ENCODE measurements at regions not wholly inside any gene's neighbourhood (a gene's known extent, or its start where the extent isn't known, plus 50 kb on each side); places are given as distances from the start of the nearest gene placed in this dataset.

DNA sequence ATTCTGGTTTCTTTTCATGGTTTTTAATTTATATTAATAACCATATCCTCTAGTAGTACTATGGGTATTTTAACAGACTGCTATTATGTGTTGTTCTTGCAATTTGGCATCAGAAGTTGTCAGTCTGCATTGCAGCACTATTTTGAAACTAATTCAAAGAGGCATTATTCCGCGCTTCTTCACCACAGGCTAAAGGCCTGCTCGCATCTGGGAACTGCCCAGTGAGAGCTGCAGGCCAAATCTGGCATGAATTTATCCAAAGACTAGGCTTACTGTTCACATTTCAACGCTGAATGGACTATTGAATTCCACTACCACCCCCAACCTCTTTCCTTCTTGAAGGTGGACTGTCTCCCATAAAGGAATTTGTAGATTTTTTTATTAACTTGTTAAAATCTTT lies 310.4 kb upstream of the NR2F2 start:
- DNase-seq, result no peak
- no peaks in the 10 kb centered on the region for H3K27me3 ChIP-seq (ENCODE audit: low read depth)
- no peak overlapping the region for H3K4me3 ChIP-seq
- H3K27ac ChIP-seq, result no peak overlapping the region
- TF ChIP-seq, protein P1, sequence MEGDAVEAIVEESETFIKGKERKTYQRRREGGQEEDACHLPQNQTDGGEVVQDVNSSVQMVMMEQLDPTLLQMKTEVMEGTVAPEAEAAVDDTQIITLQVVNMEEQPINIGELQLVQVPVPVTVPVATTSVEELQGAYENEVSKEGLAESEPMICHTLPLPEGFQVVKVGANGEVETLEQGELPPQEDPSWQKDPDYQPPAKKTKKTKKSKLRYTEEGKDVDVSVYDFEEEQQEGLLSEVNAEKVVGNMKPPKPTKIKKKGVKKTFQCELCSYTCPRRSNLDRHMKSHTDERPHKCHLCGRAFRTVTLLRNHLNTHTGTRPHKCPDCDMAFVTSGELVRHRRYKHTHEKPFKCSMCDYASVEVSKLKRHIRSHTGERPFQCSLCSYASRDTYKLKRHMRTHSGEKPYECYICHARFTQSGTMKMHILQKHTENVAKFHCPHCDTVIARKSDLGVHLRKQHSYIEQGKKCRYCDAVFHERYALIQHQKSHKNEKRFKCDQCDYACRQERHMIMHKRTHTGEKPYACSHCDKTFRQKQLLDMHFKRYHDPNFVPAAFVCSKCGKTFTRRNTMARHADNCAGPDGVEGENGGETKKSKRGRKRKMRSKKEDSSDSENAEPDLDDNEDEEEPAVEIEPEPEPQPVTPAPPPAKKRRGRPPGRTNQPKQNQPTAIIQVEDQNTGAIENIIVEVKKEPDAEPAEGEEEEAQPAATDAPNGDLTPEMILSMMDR (IDR thresholded peaks at IDR 0.05), result no peak
- H3K9me3 ChIP-seq, result no peaks in the 10 kb centered on the region
- H3K36me3 ChIP-seq, result no peaks in the 10 kb centered on the region
- intact Hi-C loops (cut with DNase I), result no loop called here
- no peaks in the 10 kb centered on the region for H3K4me1 ChIP-seq
- no peak for ATAC-seq

DNA sequence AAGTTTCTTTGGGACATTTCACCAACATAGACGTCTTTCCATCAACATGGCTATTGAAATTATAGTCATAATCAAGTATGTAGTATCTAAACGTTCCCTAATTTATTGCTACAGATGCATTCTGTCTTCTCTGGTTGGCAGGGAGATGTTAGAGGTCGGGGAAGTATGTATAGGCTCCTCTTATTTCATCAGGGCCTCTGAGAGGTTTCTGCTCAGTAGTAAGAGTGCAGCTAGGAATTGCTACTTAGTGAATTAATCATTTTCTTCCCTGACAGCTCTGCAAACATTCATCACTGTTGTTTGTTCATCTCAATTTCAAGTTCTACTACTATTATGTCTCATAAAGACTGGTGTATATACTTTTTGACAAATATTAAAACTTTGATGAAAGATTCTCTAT lies 309.7 kb upstream of the NR2F2 start:
- Histone ChIP-seq H3K27ac (no peak overlapping the region), H3K9me3 (no peaks in the 10 kb centered on the region), H3K4me3 (no peak overlapping the region), H3K36me3 (no peaks in the 10 kb centered on the region), H3K27me3 (ENCODE audit: low read depth) (no peaks in the 10 kb centered on the region), H3K4me1 (no peaks in the 10 kb centered on the region)
- ATAC-seq, result no peak
- intact Hi-C loops (cut with DNase I), result no loop called here
- TF ChIP-seq, protein P1 (IDR thresholded peaks at IDR 0.05), result no peak
- DNase-seq, result no peak

- TF ChIP-seq, protein P1 (IDR thresholded peaks at IDR 0.05), result no peak
- Histone ChIP-seq H3K9me3 (no peaks in the 10 kb centered on the region), H3K36me3 (no peaks in the 10 kb centered on the region), H3K4me1 (no peaks in the 10 kb centered on the region), H3K27me3 (ENCODE audit: low read depth) (no peaks in the 10 kb centered on the region), H3K27ac (no peak overlapping the region), H3K4me3 (no peak overlapping the region)
- no peak for DNase-seq
- intact Hi-C loops (cut with DNase I), result no loop called here
- no peak for ATAC-seq
These were observed 307.4 kb upstream of the NR2F2 start for GRCh38 chr15:96023081-96023480.

DNA sequence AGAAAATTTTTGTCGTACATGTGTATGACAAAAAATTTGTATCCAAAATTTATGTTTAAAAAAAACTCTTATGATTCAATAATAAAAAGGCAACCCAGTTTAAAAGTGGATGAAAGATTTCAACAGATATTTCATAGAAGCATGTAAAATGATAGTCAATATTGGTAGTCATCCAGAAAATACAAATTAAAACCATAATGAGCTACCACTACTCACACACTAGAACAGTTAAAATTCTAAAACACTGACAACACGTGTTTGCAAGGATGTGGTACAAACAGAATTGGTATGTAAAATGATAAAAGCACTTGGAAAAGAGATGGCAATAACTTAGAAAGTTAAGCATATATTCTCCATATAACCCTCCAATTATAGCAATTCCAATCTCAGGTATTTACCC lies 303.0 kb upstream of the NR2F2 start:
- TF ChIP-seq, protein P1 (IDR thresholded peaks at IDR 0.05), result no peak
- intact Hi-C loops (cut with DNase I), result no loop called here
- ATAC-seq, result no peak

DNA sequence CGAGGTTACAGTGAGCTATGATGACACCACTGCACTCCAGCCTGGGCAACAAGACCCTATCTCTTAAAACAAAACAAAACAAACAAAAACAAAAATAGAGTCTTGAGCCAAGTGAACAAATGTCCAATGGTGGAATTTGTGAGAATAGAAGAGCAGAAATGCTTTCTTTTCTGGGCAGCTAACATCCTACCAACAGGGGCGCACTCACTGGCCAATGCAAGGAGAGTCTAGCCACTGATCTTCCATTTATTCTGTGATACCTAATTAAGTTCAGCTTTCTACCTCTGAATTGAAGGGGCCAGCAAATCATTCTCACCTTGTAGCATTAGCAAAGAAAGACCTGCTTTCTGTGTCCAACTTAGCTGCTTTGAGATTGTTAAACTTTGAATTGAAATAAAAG lies 301.9 kb upstream of the NR2F2 start:
- intact Hi-C loops (cut with DNase I), result no loop called here
- Histone ChIP-seq H3K27ac (no peak overlapping the region), H3K9me3 (no peaks in the 10 kb centered on the region), H3K4me3 (no peak overlapping the region), H3K36me3 (no peaks in the 10 kb centered on the region), H3K27me3 (ENCODE audit: low read depth) (no peaks in the 10 kb centered on the region), H3K4me1 (no peaks in the 10 kb centered on the region)
- DNase-seq (no peak), ATAC-seq (no peak)
- TF ChIP-seq, protein P1 (IDR thresholded peaks at IDR 0.05), result no peak

More for the DNA sequence above, 303.0 kb upstream of the NR2F2 start:
- DNase-seq, result no peak
- Histone ChIP-seq H3K27me3 (ENCODE audit: low read depth) (no peaks in the 10 kb centered on the region), H3K4me1 (no peaks in the 10 kb centered on the region), H3K4me3 (no peak overlapping the region), H3K36me3 (no peaks in the 10 kb centered on the region), H3K9me3 (no peaks in the 10 kb centered on the region), H3K27ac (no peak overlapping the region)

DNA sequence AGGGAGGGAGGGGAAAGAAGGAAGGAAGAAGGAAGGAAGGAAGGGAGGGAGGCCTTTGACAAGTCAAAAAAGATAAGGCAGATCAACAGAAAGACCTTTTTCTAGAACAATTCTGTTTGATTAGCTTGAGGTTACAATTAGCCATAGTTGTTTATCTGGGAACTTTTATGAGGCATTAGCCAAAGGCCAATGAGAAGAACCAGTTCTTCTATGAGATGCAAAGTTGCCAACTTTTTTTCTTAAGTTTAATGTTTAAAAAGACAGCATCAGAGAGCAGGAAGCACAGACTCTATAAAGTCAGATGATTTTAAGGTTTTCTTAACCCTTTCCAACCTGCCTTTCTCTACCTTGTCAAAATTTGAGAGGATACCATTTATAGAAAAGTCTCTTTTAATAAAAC lies 301.3 kb upstream of the NR2F2 start:
- DNase-seq (no peak), ATAC-seq (no peak)
- Histone ChIP-seq H3K9me3 (no peaks in the 10 kb centered on the region), H3K4me1 (no peaks in the 10 kb centered on the region), H3K27me3 (ENCODE audit: low read depth) (no peaks in the 10 kb centered on the region), H3K4me3 (no peak overlapping the region), H3K27ac (no peak overlapping the region), H3K36me3 (no peaks in the 10 kb centered on the region)
- TF ChIP-seq, protein P1 (IDR thresholded peaks at IDR 0.05), result no peak
- intact Hi-C loops (cut with DNase I), result no loop called here

Measured in lower lobe of right lung (tissue), 2 donors.